ENCODE measurements at regions not wholly inside any gene's neighbourhood (a gene's known extent, or its start where the extent isn't known, plus 50 kb on each side); places are given as distances from the start of the nearest gene placed in this dataset.
A peak's percentile ranks its signal among the peaks of the same experiment; 100 is the strongest.

DNA sequence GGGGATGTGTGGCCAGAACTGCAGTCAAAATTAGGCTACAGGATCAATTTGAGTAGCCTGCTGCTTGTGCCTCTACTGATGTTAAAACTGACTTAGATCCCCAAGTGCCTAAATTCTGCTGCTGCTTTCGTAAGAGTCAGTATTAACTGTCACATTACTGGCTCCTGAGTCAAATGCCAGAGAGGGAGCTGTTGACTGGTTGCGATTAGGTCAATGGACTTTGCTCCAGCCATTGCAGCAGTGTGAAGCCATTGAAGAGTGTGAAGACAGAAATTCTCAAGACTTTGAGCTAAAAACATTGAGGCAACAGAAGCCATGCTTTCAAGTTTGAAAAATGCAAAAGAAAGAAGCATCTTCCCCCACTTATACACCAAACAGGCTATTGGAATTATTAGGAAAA lies 151.1 kb upstream of the MITF start:
- intact Hi-C loops (cut with DNase I): no loop called here
- Histone ChIP-seq H3K36me3 (no peaks in the 10 kb centered on the region), H3K4me1 (no peaks in the 10 kb centered on the region), H3K4me3 (no peak overlapping the region), H3K27me3 (peaks cover 0 to 7% of the 10 kb centered on the region in 2 donors), H3K9me3 (peaks cover 4 to 20% of the 10 kb centered on the region in 2 donors), H3K27ac (no peak overlapping the region)
- TF ChIP-seq CTCF (IDR thresholded peaks at IDR 0.05): no peak
- no peak for DNase-seq
- ATAC-seq: no peak

- Histone ChIP-seq H3K9me3 (peaks cover 4 to 20% of the 10 kb centered on the region in 2 donors), H3K4me1 (no peaks in the 10 kb centered on the region), H3K36me3 (no peaks in the 10 kb centered on the region), H3K4me3 (no peak overlapping the region), H3K27ac (no peak overlapping the region), H3K27me3 (no peaks in the 10 kb centered on the region)
- intact Hi-C loops (cut with DNase I): no loop called here
- no peak for TF ChIP-seq CTCF (IDR thresholded peaks at IDR 0.05)
- DNase-seq (no peak), ATAC-seq (no peak)
These were observed 153.8 kb upstream of the MITF start for GRCh38 chr3:69585472-69585871.

DNA sequence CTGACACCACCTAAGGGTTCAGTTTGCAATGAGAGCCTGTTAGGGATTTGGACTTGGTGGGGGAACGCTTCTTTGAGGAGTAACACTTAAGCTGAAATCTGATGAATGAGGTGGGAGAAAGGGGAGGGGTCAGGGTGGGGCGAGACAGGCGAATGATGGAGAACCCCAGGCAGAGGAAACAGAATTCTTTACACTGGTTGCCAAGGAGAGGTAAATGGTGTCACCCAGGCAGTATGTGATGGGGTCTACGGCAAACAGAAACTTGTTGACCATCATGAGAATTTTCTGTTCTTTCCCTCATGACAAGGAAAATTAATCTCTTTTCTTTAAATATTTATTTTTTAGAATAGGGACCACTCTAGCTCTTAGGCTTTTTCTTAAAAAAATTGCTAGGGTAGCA lies 157.2 kb upstream of the MITF start:
- intact Hi-C loops (cut with DNase I): no loop called here
- Histone ChIP-seq H3K27ac (no peak overlapping the region), H3K4me1 (no peaks in the 10 kb centered on the region), H3K9me3 (peaks cover 4 to 10% of the 10 kb centered on the region in 2 donors), H3K36me3 (no peaks in the 10 kb centered on the region), H3K4me3 (no peak overlapping the region), H3K27me3 (no peaks in the 10 kb centered on the region)
- ATAC-seq (no peak), DNase-seq (no peak)
- no peak for TF ChIP-seq CTCF (IDR thresholded peaks at IDR 0.05)

DNA sequence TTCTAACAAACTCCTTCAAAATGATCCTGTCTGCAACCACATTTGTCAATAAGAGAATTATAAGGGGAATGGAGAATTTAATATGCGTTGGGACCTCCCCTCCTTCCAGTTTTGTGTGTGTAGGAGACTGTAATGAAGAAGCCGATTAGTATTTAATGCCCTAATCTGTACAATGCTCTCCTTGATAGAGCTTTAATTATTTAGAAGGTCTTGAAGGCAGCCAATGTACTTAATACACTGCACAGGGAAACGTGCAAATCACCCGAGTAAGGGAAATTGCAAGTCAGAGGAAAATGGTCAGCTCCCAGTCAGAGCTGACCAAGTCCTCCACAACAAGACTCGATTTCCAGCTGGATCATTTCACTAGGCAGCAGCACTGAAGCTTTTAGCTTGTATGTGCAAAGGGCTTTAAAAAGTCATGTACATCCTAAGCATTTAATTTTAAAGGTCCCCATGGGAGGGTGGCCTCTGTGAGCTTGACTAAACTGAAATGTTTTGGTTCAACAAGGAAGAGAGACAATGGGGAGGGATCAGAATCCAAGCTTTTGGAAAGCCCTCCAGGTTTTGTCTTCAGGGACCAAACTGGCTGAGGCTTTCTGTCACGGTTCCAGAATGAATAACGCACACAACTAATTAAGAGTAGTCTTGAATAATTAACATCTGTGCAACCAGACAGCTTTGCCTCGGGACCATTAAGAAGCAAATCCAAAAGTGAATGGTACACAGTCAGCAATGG lies 159.8 kb upstream of the MITF start:
- no peak for TF ChIP-seq CTCF (IDR thresholded peaks at IDR 0.05)
- H3K4me3 ChIP-seq: no peak overlapping the region
- no peak overlapping the region for H3K27ac ChIP-seq
- DNase-seq (peak in 2 of 4 donors; percentile 84 to 91), ATAC-seq (no peak)
- H3K27me3 ChIP-seq: no peaks in the 10 kb centered on the region
- H3K9me3 ChIP-seq: no peaks in the 10 kb centered on the region
- H3K36me3 ChIP-seq: no peaks in the 10 kb centered on the region
- no peaks in the 10 kb centered on the region for H3K4me1 ChIP-seq
- intact Hi-C loops (cut with DNase I): no loop called here

DNA sequence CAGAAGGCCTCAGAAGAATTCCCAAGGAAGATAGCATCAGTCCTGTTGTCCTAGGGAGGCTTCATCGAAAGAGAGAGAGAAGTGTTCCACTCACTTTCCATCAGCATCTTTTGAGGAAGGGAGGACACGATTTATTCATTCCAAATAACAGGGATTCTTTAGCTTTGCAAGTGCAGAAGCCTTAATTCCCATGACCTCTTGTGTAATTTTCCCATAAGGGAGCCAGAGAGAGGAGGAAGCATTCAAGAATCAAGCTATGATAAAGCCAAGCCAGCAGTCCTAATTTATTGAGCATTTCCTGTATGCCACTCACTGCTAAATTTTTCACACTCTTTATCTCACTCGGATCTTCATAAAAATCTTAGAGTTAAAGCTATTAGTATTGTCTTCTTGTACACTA lies 169.7 kb upstream of the MITF start:
- no peaks in the 10 kb centered on the region for H3K27me3 ChIP-seq
- no peak for TF ChIP-seq CTCF (IDR thresholded peaks at IDR 0.05)
- no peaks in the 10 kb centered on the region for H3K36me3 ChIP-seq
- no peak for ATAC-seq
- H3K4me1 ChIP-seq: no peaks in the 10 kb centered on the region
- no peak overlapping the region for H3K4me3 ChIP-seq
- H3K9me3 ChIP-seq: no peaks in the 10 kb centered on the region
- intact Hi-C loops (cut with DNase I): no loop called here
- H3K27ac ChIP-seq: no peak overlapping the region
- DNase-seq: no peak
